Left hindlimb (tissue), 1 donor: ENCODE measurements at regions not wholly inside any gene's neighbourhood (a gene's known extent, or its start where the extent isn't known, plus 50 kb on each side); places are given as distances from the start of the nearest gene placed in this dataset.

Experiments used
- DNase-seq: peaks from one replicate; pipeline ENCODE4 v3.0.0-alpha.2; 2018

DNA sequence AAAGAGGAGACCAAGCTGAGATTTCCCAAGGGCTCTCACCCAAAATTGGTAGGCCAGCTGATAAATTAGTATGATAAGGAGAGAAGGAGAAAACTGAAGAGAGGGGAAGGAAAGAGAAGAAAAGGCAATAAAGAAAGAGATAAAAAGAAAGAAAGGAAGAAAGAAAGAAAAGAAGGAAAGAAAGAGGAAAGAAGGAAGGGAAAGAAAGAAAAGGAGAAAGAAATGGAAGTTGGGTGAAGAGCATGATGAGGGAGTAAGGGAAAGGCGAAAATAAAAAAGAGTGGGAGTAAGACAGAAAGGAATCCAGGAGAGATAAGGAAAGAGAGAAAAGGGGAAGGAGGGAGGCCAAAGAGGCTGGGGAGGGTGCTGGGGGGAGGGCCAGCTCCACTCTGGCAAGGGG lies 95.4 kb downstream of the MRM1 start:
- DNase-seq = no peak

GRCh38 chr17:36697903-36698530 lies 96.6 kb downstream of the MRM1 start:
- DNase-seq = no peak

DNA sequence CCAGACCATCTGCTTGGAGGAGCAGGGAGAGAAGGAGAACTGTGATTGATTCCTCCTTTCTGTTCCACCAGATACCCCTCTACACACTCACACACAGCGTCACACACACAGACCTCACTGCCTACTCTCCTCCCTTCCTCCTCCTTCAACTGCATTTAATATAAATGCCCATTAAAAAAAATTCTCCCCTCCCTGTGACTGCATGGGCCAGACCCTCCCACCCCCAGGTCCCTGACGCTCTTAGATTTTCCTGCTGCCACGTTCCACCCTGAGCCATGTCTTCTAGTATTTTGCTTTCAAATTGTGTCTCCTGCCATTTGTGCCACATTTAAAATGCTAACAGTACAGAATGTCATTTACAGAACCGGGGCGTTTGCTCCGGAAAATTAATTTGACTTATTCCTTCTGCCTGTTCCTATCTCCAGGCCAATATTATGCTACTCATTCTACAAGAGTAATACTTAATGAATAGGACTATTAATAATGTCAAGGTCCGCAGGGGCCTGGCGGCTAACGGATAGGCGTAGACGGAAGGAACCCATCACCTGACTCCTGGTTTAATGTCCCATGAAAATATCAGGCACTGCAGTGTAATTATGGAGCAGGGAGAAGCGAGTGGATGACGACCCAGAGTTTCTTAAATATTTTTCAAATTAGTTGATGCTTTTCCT lies 100.2 kb downstream of the MRM1 start:
- DNase-seq = no peak

DNA sequence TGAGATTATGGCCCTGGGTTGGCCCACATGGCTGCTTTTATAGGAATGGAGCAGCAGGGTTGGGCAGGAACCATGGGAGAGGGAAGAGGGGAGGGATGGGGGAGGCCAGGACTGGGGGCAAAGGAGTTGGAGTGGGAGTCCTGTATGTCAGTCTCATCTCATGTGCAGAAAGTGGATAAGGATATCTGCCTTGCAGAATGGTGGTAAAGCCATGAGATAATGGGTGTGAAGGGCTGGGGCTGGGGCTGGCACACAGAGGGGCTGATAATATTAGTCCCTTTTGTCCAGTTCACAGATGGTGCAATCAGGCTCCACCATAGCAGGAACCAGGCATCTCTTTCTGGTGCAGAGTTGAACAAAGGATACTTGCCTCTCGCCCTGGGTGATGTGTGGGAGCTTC lies 101.3 kb downstream of the MRM1 start:
- no peak for DNase-seq

GRCh38 chr17:36703860-36704266 lies 102.5 kb downstream of the MRM1 start:
- DNase-seq = peak; percentile 64

GRCh38 chr17:36705283-36705795 lies 104.0 kb downstream of the MRM1 start:
- no peak for DNase-seq

DNA sequence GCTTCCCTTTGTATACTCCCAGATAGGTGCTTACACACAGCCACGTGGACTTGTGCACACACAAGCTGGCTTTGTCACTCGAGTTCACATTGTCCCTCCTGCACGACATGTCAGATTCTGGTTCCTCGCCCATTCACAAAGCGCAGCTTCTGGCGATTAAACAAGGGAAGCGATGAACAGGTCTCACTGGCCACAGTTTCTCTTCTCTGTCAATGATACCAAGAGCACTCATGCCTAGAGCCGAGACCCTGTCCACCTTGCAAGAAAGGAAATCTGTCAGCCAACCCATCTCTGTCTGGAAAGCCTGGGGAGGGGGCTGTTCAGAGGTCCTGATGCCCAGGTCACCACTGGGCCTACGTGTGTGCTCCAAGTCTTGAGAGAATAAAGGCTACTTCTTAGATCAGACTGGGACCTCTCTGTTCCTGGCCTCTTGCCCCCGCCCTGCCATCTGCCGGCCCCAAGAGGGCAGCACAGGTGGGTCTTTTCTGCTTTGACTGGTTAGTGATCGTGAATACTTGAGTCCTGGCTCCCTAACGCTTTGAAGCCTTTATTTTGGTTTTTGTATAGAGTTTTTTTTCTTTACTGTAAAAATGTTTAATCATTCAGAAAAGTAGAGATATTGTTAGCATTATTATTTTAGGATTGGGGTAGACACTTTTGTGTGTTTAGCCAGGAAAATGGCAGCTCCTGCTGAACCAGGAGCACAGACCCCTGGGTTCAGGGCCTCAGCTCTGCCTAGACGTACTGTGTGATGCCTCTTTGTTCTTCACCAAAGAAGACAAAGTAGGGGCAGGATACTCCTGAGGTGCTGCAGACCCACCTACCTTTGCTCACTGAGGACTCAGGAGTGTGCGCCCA lies 104.7 kb downstream of the MRM1 start:
- no peak for DNase-seq

DNA sequence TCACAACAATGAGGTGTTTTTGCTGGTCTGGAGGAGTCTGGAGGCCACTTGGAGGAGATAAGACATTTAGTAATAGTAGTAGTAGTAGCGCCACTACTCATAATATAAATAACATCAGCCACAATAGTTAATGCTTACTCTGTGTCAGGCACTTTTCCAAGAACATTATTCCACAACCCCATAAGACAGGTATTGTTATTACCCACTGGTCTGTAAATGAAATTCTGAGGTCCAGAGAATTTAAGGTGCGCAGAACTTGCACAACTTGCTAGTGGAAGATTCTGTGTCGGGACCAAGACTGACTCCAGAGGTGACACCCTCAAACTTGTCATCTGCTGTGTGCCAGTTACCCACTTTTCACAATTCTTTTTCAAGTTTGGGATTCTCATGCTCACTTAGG lies 106.5 kb downstream of the MRM1 start:
- DNase-seq = no peak

GRCh38 chr17:36714789-36715188 lies 113.4 kb downstream of the MRM1 start:
- DNase-seq = no peak

DNA sequence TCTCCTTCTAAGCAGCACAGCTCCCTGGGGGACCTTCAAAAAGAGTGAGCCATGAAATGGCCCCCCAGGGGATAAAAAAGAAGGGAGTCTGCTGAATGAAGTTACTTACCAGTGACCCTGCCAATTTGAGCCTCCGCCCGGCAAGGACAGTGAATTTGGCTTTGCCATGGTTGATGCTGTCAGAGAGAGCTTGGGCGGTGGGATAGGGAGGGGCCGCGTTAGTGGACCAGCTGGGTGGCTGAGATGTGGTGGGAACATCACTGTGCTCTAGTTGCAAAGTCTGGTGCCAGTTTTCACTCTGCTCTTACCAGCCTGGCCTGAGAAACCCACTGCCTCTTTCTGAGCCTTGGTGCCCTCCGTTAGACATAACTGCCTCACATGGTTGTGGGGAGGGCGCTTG lies 114.6 kb downstream of the MRM1 start:
- no peak for DNase-seq

- no peak for DNase-seq
These were observed 115.7 kb downstream of the MRM1 start for GRCh38 chr17:36717088-36717487.

DNA sequence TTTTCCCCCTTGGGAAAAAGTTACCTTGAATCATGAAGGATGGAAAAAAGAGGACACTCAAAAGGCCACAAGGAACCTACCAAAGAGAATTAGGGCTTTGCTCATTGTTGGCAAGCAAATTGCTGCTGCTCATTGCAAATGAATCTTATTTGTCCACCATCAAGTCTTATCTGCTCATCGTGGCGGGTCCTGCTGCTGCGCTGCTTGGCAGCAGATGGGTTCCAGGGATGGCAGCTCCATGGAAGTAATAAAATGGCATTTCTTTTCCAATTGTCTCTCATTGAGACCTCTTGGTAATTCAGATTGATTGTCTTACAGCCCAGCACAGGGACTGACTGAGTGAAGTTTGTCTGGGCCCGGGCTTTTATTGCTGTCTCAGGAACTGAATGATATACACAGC lies 118.7 kb downstream of the MRM1 start:
- DNase-seq = no peak

- no peak for DNase-seq
These were observed 120.3 kb downstream of the MRM1 start for GRCh38 chr17:36721560-36722120.

DNA sequence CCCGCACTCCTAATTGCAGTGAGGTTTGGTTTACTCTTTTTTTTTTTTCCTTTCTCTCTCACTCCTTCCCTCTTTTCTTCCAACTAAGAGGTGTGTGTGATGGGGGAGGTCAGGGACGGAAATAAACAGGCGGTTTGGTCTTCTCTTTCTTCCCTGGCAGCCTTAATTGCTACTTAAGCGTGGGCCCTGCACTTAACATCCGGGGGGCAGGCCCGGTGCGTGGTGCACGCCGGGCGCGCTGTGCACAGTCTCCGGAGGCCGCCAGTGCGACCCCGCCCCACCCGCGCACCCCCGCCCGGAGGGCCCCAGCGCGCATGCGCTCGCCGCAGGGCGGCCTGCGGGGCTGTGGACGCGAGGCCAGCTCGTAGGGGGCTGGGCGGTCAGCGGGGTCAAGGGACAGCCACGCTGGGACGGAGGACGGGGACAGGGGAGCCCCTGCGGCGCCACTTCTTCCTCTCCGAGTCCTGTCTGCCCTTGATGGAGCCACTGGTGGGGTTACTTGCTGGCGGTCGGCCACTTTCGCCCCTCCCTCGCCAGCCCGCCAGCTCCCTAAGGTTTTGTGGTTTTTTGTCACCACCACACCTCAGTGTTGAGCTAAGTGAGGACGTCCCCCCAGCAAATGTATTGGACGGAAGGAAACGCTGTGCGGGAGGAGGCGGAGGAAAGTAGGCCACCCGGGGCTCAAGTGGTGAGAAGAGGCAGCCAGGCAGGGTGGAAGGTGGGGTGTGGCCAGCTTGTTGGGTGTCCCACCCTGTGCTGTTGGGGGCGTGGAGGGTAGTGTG lies 120.9 kb downstream of the MRM1 start:
- DNase-seq = peak; percentile 70

DNA sequence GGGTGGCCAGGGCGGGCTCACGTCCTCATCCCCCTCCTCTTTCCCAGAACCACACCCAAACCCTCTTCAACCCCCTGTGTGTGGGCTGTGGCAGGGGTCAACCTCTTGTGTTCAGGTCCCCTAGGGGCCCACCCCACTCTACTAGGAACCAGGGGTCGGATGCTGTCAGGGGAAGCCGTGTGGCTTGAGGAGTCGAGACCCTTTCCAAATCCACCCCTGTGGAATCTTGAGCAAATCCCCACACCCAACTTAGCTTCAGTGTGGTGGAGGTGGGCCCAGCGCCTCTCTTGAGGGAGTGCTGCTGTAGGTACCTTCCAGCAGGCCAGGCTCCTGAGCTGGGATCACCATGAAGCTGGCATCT lies 121.5 kb downstream of the MRM1 start:
- DNase-seq = no peak

DNA sequence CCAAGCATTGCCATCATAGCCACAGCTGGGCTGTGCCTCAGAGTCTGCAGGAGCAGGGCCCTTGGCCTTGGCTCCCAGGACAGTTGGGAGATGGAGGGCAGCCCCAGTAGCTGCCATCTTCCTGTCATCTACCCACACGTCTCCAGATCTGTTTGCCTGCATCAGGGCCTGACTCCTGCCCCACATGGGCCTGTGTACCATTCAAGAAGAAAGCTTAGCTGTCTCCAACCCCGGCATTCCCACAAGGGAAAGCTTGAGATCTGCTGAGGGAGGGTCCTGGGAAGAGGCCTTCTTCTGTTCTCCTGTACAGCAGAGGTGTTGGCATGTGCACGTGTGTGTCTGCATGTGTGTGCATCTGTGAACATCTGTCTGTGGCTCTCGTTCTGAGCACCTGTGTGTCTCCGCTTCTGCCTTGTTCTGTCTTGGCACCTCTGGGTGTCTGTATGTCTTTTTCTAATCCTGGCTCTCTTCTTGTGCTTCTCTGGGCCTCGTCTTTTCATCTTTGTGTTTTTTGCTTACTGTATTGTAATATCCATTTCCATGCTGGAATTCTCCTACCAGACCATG lies 122.2 kb downstream of the MRM1 start:
- no peak for DNase-seq

- DNase-seq = no peak
These were observed 124.8 kb downstream of the MRM1 start for GRCh38 chr17:36726199-36726598.

DNA sequence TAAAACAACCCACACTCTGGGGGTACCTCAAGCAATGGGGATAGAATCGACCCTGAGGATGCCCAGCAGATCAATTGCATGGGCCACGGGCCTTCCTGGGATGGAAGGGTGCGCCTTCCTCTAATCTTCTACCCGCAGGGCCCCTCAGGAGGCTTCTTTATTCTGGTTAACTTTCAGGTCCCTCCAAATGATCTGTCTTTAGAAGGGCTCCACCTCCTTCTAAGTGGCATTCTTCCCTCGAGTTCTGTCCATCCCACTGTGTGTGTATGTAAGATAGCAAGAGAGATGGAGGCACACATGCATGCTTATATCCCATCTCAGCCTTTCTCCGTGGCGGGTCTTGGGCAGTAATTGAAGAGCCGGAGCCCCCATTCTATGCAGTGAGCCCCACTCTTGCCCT lies 125.7 kb downstream of the MRM1 start:
- no peak for DNase-seq

DNA sequence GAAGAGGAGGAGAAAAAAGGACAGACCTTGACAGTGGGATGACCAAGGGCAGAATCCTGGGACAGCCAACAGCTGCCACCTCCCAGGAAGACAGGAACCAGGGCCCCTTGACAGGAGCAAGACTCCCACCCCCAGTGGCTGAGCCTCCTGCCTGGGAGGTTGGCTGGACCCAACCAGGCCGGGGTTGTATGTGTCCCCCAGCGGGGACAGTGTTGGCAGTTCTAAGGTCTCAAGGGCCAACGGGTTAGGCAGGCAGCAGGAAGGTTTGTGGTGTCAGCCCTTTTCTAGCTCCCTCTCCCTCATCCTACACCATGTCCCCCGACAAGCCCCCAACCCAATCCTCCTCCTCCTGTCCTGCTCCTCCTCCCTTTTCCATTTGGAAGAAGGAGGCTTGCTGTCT lies 126.2 kb downstream of the MRM1 start:
- no peak for DNase-seq

GRCh38 chr17:36728030-36728991 lies 126.9 kb downstream of the MRM1 start:
- no peak for DNase-seq
